Prostate gland (tissue), 2 donors: ENCODE measurements at regions not wholly inside any gene's neighbourhood (a gene's known extent, or its start where the extent isn't known, plus 50 kb on each side); places are given as distances from the start of the nearest gene placed in this dataset.

ENCODE experiments used
- POLR2A ChIP-seq: fragments of 450-650 bp; IDR thresholded peaks from one replicate; pipeline ENCODE4 v1.6.1; 2016; ENCODE audit warnings: antibody characterized with exemption, mild to moderate bottlenecking
- TF ChIP-seq, protein P1 (sequence below), 4 experiments: fragments of 200-600 bp in 2 of 4; fragments of 450-650 bp in 2 of 4; sonication (generic) in 2 of 4; IDR thresholded peaks; 1 replicate in 3 of 4; 2 replicates in 1 of 4; pipeline ENCODE4 v1.5.1; 2016 to 2019; ENCODE audit warnings: antibody characterized with exemption in 4 of 4, mild to moderate bottlenecking in 2 of 4, moderate library complexity in 2 of 4

DNA sequence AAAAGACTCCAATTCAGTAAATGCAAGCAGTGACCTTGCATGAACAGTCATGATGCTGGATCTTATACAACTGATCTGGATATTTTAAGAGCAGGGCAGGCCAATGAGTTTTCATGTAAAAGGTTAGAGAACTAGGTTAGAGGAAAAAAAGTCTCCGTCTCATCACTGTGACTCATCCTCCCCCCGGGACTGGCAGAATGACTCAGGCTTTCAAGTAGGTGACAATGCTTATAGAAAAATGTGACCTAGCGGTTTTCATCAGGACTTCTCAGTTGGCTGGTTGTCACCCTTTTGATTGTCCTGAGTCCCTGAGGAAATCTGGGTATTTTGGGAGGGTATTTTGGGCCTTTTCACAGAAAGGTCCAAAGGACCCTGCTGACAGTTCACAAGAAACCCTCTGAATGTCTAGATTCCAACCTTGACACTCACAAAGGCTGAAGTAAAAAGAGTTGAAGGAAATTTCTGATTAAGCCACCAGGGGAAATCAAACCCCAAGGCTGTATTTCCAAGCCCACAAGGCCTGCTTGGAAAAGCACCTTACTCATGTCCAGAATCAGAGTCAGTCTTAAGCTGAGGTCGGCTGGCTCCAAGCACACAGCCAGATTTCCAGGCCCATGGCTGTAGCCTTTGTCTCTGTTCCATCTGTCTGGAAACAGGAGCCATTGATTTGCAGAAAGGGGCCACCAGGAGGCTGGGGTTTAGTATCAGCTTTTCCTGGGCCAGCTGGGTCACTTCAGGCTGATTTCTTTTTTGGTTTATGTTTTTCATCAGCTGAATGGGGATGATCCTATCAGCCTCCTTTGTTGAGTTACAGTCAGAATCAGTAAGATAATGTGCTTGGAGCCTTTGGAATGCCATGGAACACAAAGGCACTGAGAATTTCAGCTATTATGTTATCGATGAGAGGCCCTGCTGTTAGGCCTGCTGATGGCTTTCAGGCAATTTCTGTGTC is 226.4 kb upstream of the HABP2 start:
- TF ChIP-seq, protein P1, sequence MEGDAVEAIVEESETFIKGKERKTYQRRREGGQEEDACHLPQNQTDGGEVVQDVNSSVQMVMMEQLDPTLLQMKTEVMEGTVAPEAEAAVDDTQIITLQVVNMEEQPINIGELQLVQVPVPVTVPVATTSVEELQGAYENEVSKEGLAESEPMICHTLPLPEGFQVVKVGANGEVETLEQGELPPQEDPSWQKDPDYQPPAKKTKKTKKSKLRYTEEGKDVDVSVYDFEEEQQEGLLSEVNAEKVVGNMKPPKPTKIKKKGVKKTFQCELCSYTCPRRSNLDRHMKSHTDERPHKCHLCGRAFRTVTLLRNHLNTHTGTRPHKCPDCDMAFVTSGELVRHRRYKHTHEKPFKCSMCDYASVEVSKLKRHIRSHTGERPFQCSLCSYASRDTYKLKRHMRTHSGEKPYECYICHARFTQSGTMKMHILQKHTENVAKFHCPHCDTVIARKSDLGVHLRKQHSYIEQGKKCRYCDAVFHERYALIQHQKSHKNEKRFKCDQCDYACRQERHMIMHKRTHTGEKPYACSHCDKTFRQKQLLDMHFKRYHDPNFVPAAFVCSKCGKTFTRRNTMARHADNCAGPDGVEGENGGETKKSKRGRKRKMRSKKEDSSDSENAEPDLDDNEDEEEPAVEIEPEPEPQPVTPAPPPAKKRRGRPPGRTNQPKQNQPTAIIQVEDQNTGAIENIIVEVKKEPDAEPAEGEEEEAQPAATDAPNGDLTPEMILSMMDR (IDR thresholded peaks at IDR 0.05) = no peak
- TF ChIP-seq POLR2A = no peak
